Neuronal stem cell (in vitro differentiated cells): ENCODE measurements at regions not wholly inside any gene's neighbourhood (a gene's known extent, or its start where the extent isn't known, plus 50 kb on each side); places are given as distances from the start of the nearest gene placed in this dataset.

Source experiments
- DNase-seq: peaks from one replicate; pipeline ENCODE4 v3.0.0-alpha.2; 2013; ENCODE audit warnings: low spot score
- H2AFZ ChIP-seq: one replicate; pipeline ENCODE4 v1.6.1; 2013; ENCODE audit warnings: mild to moderate bottlenecking, low read length, inconsistent platforms
- H2AK5ac ChIP-seq: 2 replicates; pipeline ENCODE4 v1.6.1; 2013; ENCODE audit warnings: low read depth, mild to moderate bottlenecking, inconsistent platforms, low read length, moderate library complexity, mixed read lengths
- H2BK120ac ChIP-seq: 2 replicates; pipeline ENCODE4 v1.6.1; 2013; ENCODE audit warnings: low read depth, mild to moderate bottlenecking, inconsistent platforms, low read length, moderate library complexity, mixed read lengths
- H2BK12ac ChIP-seq: one replicate; pipeline ENCODE4 v1.6.1; 2013; ENCODE audit warnings: low read length, inconsistent platforms
- H2BK15ac ChIP-seq: 2 replicates; pipeline ENCODE4 v1.6.1; 2013; ENCODE audit warnings: mild to moderate bottlenecking, low read length, inconsistent platforms, mixed read lengths
- H2BK5ac ChIP-seq: one replicate; pipeline ENCODE4 v1.6.1; 2013; ENCODE audit warnings: inconsistent platforms, mild to moderate bottlenecking, low read length, moderate library complexity
- H3K14ac ChIP-seq: one replicate; pipeline ENCODE4 v1.6.1; 2013; ENCODE audit warnings: low read length, inconsistent platforms
- H3K18ac ChIP-seq: 2 replicates; pipeline ENCODE4 v1.6.1; 2013; ENCODE audit warnings: low read length, inconsistent platforms
- H3K23ac ChIP-seq: 2 replicates; pipeline ENCODE4 v1.6.1; 2013; ENCODE audit warnings: low read depth, mild to moderate bottlenecking, mixed read lengths, low read length, inconsistent platforms; ENCODE audit not compliant: poor library complexity
- H3K27ac ChIP-seq: replicated peaks from 3 replicates; pipeline ENCODE4 v1.5.1; 2013; ENCODE audit warnings: low read length, inconsistent platforms
- H3K27me3 ChIP-seq, 3 experiments: 2 replicates each; pipeline ENCODE4 v1.6.1; 2013; ENCODE audit warnings: low read length in 3 of 3, mild to moderate bottlenecking in 2 of 3, inconsistent platforms in 1 of 3, low read depth in 1 of 3, mixed read lengths in 1 of 3, moderate library complexity in 1 of 3; ENCODE audit not compliant: control insufficient read depth in 3 of 3, insufficient read depth in 3 of 3
- H3K36me3 ChIP-seq, 2 donors: replicated peaks in 1 of 2; 2 replicates each; pipeline ENCODE4 v1.6.1; 2013; ENCODE audit warnings: low read length in 2 of 2; ENCODE audit not compliant: control insufficient read depth in 2 of 2, insufficient read depth in 2 of 2
- H3K4ac ChIP-seq: 2 replicates; pipeline ENCODE4 v1.6.1; 2013; ENCODE audit warnings: inconsistent platforms, mild to moderate bottlenecking, low read length, moderate library complexity
- H3K4me1 ChIP-seq, 2 donors: 1 replicate in 1 of 2; 2 replicates in 1 of 2; pipeline ENCODE4 v1.6.1; 2013; ENCODE audit warnings: low read length in 2 of 2, low read depth in 1 of 2; ENCODE audit not compliant: control insufficient read depth in 2 of 2, insufficient read depth in 1 of 2
- H3K4me2 ChIP-seq: one replicate; pipeline ENCODE4 v1.6.1; 2013; ENCODE audit warnings: mild to moderate bottlenecking, low read length, inconsistent platforms; ENCODE audit not compliant: insufficient read depth, poor library complexity, severe bottlenecking
- H3K4me3 ChIP-seq, 2 donors: 2 replicates each; pipeline ENCODE4 v1.5.1; 2013; ENCODE audit warnings: low read length in 2 of 2, mild to moderate bottlenecking in 2 of 2, inconsistent platforms in 1 of 2, moderate library complexity in 1 of 2
- H3K79me1 ChIP-seq: one replicate; pipeline ENCODE4 v1.6.1; 2013; ENCODE audit warnings: low read depth, mild to moderate bottlenecking, inconsistent platforms, low read length, moderate library complexity
- H3K9ac ChIP-seq: one replicate; pipeline ENCODE4 v1.6.1; 2013; ENCODE audit warnings: mild to moderate bottlenecking, low read depth, low read length, inconsistent platforms; ENCODE audit not compliant: poor library complexity
- H3K9me3 ChIP-seq, 2 donors: replicated peaks in 1 of 2; 2 replicates each; pipeline versions ENCODE3 to v1.6.1; 2013; ENCODE audit warnings: low read length in 2 of 2, mild to moderate bottlenecking in 2 of 2, inconsistent platforms in 1 of 2, low read depth in 1 of 2, mixed read lengths in 1 of 2, moderate library complexity in 1 of 2; ENCODE audit not compliant: control insufficient read depth in 2 of 2, insufficient read depth in 1 of 2
- H4K8ac ChIP-seq: one replicate; pipeline ENCODE4 v1.6.1; 2013; ENCODE audit warnings: low read depth, mild to moderate bottlenecking, inconsistent platforms, low read length, moderate library complexity
- H4K91ac ChIP-seq: one replicate; pipeline ENCODE4 v1.6.1; 2013; ENCODE audit warnings: low read length, low read depth, mild to moderate bottlenecking, inconsistent platforms; ENCODE audit not compliant: poor library complexity
- WGBS, 2 donors: extraction: QIAGEN DNeasy Blood & Tissue Kit; methylation state at CpG; one replicate each; pipeline ENCODE4 v1.1.7; 2013; ENCODE audit warnings: missing lambda C conversion rate in 2 of 2, mixed read lengths in 1 of 2; ENCODE audit not compliant: insufficient read length in 2 of 2, insufficient replicate concordance in 1 of 2; ENCODE audit errors: extremely low coverage in 2 of 2; 5-methylcytosine and 5-hydroxymethylcytosine counted together

GRCh38 chr3:176351408-176351807, 845.9 kb downstream of the TBL1XR1 start:
- H4K8ac ChIP-seq = no peak overlapping the region
- no peak overlapping the region for H2BK5ac ChIP-seq
- no peak overlapping the region for H3K14ac ChIP-seq
- H2AFZ ChIP-seq = no peak overlapping the region
- no peak overlapping the region for H3K18ac ChIP-seq
- no peak overlapping the region for H3K9ac ChIP-seq
- no peak overlapping the region for H2BK15ac ChIP-seq
- no peak overlapping the region for H2BK12ac ChIP-seq
- no peak overlapping the region for H4K91ac ChIP-seq
- H3K4me3 ChIP-seq = no peak overlapping the region
- no CpG with 5 or more reads among the region's 4 CpGs for WGBS, 2 donors
- peaks cover 0 to 2% of the 10 kb centered on the region in 2 donors for H3K9me3 ChIP-seq
- H3K23ac ChIP-seq = no peak overlapping the region
- no peak overlapping the region for H3K4ac ChIP-seq
- H3K79me1 ChIP-seq = no peaks in the 10 kb centered on the region
- H3K27me3 ChIP-seq = no peaks in the 10 kb centered on the region
- H2BK120ac ChIP-seq = no peak overlapping the region
- no peak overlapping the region for H3K4me2 ChIP-seq
- H3K27ac ChIP-seq = no peak overlapping the region
- no peak overlapping the region for H2AK5ac ChIP-seq
- no peak for DNase-seq
- H3K4me1 ChIP-seq = no peaks in the 10 kb centered on the region
- no peaks in the 10 kb centered on the region for H3K36me3 ChIP-seq

GRCh38 chr3:176349706-176350105, 847.6 kb downstream of the TBL1XR1 start:
- Histone ChIP-seq H3K9me3 (peaks cover 0 to 2% of the 10 kb centered on the region in 2 donors), H2BK12ac (no peak overlapping the region), H3K36me3 (no peaks in the 10 kb centered on the region), H3K4ac (no peak overlapping the region), H2AFZ (no peak overlapping the region), H2BK15ac (no peak overlapping the region), H2AK5ac (no peak overlapping the region), H4K8ac (no peak overlapping the region), H3K27me3 (no peaks in the 10 kb centered on the region), H3K9ac (no peak overlapping the region), H3K23ac (no peak overlapping the region), H3K79me1 (no peaks in the 10 kb centered on the region), H2BK120ac (no peak overlapping the region), H3K27ac (no peak overlapping the region), H2BK5ac (no peak overlapping the region), H4K91ac (no peak overlapping the region), H3K18ac (no peak overlapping the region), H3K14ac (no peak overlapping the region), H3K4me1 (no peaks in the 10 kb centered on the region), H3K4me3 (no peak overlapping the region), H3K4me2 (no peak overlapping the region)
- WGBS, 2 donors = no CpG with 5 or more reads among the region's 1 CpG
- DNase-seq = no peak

- H2BK12ac ChIP-seq = no peak overlapping the region
- DNase-seq = no peak
- no peak overlapping the region for H3K14ac ChIP-seq
- H3K36me3 ChIP-seq = no peaks in the 10 kb centered on the region
- no peak overlapping the region for H2BK15ac ChIP-seq
- H3K9ac ChIP-seq = no peak overlapping the region
- H3K23ac ChIP-seq = no peak overlapping the region
- no peak overlapping the region for H3K4me2 ChIP-seq
- H3K18ac ChIP-seq = no peak overlapping the region
- H3K4ac ChIP-seq = no peak overlapping the region
- H2BK120ac ChIP-seq = no peak overlapping the region
- H4K8ac ChIP-seq = no peak overlapping the region
- no peak overlapping the region for H3K27ac ChIP-seq
- no CpG with 5 or more reads among the region's 4 CpGs for WGBS, 2 donors
- H3K4me3 ChIP-seq = no peak overlapping the region
- H3K79me1 ChIP-seq = no peaks in the 10 kb centered on the region
- H4K91ac ChIP-seq = no peak overlapping the region
- H3K9me3 ChIP-seq = peaks cover 0 to 2% of the 10 kb centered on the region in 2 donors
- no peak overlapping the region for H2AK5ac ChIP-seq
- H2BK5ac ChIP-seq = no peak overlapping the region
- no peak overlapping the region for H2AFZ ChIP-seq
- H3K4me1 ChIP-seq = no peaks in the 10 kb centered on the region
- no peaks in the 10 kb centered on the region for H3K27me3 ChIP-seq
Measured at GRCh38 chr3:176347424-176348146, 849.7 kb downstream of the TBL1XR1 start.

- no peak overlapping the region for H2AFZ ChIP-seq
- H3K4ac ChIP-seq = no peak overlapping the region
- no peak overlapping the region for H2BK120ac ChIP-seq
- no peaks in the 10 kb centered on the region for H3K27me3 ChIP-seq
- no peak overlapping the region for H3K23ac ChIP-seq
- H2BK5ac ChIP-seq = no peak overlapping the region
- no peak overlapping the region for H2AK5ac ChIP-seq
- H4K91ac ChIP-seq = no peak overlapping the region
- no peak overlapping the region for H3K4me3 ChIP-seq
- H3K4me2 ChIP-seq = no peak overlapping the region
- H3K27ac ChIP-seq = no peak overlapping the region
- no peak overlapping the region for H2BK15ac ChIP-seq
- H3K9me3 ChIP-seq = no peaks in the 10 kb centered on the region
- H3K9ac ChIP-seq = no peak overlapping the region
- H3K4me1 ChIP-seq = no peaks in the 10 kb centered on the region
- DNase-seq = no peak
- no peak overlapping the region for H4K8ac ChIP-seq
- no peak overlapping the region for H3K14ac ChIP-seq
- H2BK12ac ChIP-seq = no peak overlapping the region
- no CpG with 5 or more reads among the region's 5 CpGs for WGBS, 2 donors
- no peaks in the 10 kb centered on the region for H3K36me3 ChIP-seq
- no peak overlapping the region for H3K18ac ChIP-seq
- H3K79me1 ChIP-seq = no peaks in the 10 kb centered on the region
Measured at GRCh38 chr3:176341963-176342362, 855.3 kb downstream of the TBL1XR1 start.
